ENCODE measurements at regions not wholly inside any gene's neighbourhood (a gene's known extent, or its start where the extent isn't known, plus 50 kb on each side); places are given as distances from the start of the nearest gene placed in this dataset.

DNA sequence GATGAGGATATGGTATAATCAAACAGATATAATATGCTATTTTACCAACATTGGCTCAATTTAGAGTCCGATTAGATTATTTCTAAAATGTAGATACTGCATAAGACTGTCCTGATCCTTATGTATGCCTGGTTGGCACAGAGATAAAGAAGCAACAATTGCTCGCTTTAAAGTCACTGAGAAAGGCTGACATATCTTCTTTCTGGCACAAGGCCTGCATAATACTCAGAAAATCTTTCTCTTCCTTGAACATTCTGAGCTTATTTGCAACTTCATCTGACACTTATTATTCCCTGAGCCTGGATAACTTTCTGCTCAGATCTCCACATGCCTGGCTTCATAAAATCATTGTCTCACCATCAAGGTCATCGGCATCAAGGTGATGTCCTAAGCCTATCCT is 219.3 kb upstream of the CDH9 start:
- TF ChIP-seq, protein P1, sequence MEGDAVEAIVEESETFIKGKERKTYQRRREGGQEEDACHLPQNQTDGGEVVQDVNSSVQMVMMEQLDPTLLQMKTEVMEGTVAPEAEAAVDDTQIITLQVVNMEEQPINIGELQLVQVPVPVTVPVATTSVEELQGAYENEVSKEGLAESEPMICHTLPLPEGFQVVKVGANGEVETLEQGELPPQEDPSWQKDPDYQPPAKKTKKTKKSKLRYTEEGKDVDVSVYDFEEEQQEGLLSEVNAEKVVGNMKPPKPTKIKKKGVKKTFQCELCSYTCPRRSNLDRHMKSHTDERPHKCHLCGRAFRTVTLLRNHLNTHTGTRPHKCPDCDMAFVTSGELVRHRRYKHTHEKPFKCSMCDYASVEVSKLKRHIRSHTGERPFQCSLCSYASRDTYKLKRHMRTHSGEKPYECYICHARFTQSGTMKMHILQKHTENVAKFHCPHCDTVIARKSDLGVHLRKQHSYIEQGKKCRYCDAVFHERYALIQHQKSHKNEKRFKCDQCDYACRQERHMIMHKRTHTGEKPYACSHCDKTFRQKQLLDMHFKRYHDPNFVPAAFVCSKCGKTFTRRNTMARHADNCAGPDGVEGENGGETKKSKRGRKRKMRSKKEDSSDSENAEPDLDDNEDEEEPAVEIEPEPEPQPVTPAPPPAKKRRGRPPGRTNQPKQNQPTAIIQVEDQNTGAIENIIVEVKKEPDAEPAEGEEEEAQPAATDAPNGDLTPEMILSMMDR (IDR thresholded peaks at IDR 0.05), result no peak
- TF ChIP-seq POLR2A (IDR thresholded peaks at IDR 0.05), result no peak
- TF ChIP-seq POLR2AphosphoS5 (IDR thresholded peaks at IDR 0.05), result no peak
